ENCODE measurements at regions not wholly inside any gene's neighbourhood (a gene's known extent, or its start where the extent isn't known, plus 50 kb on each side); places are given as distances from the start of the nearest gene placed in this dataset.

DNA sequence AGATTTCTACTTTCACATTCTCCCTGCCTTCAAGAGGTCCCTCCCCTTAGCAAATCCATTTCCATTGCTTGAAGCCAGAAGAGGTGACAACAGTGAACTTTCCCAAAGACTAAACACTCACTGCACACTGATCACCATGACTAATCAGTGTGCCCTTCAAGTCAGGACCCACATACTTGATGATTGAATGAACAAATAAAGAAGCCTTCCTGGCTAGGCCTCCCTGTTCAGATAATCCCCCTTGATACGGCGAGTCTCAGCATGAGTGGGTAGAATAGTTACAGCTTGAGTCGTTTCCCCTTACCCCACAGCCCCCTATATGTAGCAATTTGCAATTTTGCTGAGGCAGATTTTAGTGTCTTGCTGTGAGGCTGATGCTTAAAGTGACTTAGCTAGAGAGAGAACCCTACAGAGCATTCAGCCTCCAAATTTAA lies 102.2 kb downstream of the UNC5CL start:
- no peak for DNase-seq

GRCh38 chr6:40933864-40934263 lies 105.2 kb downstream of the UNC5CL start:
- DNase-seq: no peak

GRCh38 chr6:40932953-40933352 lies 106.1 kb downstream of the UNC5CL start:
- no peak for DNase-seq

- DNase-seq: no peak
Measured at GRCh38 chr6:40932366-40932765, 106.7 kb downstream of the UNC5CL start.

- no peak for DNase-seq
Measured at GRCh38 chr6:40931931-40932330, 107.1 kb downstream of the UNC5CL start.

- no peak for DNase-seq
Measured at GRCh38 chr6:40930555-40930954, 108.5 kb downstream of the UNC5CL start.

DNA sequence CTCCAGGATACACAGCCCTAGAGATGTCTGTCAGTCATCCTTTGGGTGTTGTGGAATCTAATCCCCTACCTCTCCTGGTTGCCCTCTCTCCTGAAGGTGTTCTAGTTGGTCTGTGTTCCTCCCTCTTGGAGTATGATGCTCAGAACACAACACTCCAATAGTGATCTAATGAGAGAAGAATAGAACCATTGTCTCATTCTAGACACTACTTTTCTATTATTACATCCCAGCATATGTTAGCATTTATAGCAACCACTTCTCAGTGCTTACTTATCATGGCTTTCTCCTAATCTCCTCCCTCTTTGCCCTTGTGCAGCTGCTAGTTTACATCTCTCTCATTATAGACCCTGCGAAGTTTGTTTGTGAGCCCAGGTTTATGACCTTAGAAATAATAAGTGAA lies 109.0 kb downstream of the UNC5CL start:
- DNase-seq: no peak

- DNase-seq: no peak
Measured at GRCh38 chr6:40929176-40929575, 109.8 kb downstream of the UNC5CL start.

DNA sequence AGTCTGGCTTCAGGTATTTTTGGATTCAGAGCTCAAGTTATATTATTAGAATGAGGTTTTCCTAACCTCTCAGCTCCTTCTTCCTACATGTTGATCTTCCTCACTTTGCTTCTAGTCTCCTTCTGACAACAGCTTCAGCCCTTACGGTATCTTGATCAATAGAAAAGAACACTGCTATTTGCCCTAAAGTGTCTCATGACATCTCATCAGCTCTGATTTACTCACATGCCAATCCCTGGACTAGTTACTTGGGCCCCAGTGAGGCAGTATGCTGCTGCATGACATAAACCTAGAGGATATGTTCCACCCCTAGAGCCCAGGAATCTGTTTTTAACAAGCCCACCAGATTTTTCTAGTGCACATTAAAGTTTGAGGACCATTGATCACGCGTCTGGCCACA lies 110.3 kb downstream of the UNC5CL start:
- DNase-seq: no peak

GRCh38 chr6:40928307-40928706 lies 110.7 kb downstream of the UNC5CL start:
- DNase-seq: no peak

GRCh38 chr6:40925341-40925740 lies 113.7 kb downstream of the UNC5CL start:
- DNase-seq: no peak

GRCh38 chr6:40924839-40925238 lies 114.2 kb downstream of the UNC5CL start:
- no peak for DNase-seq

DNA sequence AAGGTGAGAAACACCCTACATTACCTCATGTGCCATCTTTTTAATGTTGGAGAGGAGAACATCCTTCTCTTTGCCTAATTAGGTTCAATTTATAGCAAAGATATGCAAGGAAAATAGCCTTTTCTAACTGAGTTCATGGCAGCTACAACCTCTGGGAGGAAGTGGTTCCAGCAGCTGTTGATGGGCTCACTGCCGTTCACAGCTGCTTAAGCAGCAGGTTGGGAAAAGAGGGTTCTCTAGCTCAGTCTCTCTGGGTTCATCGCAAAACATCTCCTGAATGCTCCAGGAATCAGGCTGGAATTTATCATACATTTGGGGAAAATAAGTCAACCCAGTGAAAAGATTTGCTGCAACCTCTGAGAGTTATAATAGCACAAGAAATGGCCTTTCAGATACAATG lies 115.1 kb downstream of the UNC5CL start:
- DNase-seq: no peak

GRCh38 chr6:40923326-40923725 lies 115.7 kb downstream of the UNC5CL start:
- DNase-seq: no peak

DNA sequence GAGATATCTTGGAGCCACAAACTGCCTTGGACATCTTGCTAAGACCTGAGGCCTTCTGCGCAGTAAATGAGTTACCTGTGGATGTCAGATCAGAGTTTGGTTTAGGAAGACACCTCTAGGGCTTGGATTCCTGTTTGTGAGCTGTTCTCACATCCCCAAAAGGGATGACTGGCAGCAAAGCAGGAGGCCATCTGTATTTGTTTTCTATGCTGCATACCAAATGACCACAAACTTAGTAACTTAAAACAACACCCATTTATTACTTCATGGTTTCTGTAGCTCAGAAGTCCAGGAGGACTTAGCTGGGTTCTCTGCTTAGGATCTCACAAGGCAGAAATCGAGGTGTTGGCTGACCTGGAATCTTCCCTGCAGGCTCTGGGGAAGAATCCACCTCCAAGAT lies 116.7 kb downstream of the UNC5CL start:
- no peak for DNase-seq

DNA sequence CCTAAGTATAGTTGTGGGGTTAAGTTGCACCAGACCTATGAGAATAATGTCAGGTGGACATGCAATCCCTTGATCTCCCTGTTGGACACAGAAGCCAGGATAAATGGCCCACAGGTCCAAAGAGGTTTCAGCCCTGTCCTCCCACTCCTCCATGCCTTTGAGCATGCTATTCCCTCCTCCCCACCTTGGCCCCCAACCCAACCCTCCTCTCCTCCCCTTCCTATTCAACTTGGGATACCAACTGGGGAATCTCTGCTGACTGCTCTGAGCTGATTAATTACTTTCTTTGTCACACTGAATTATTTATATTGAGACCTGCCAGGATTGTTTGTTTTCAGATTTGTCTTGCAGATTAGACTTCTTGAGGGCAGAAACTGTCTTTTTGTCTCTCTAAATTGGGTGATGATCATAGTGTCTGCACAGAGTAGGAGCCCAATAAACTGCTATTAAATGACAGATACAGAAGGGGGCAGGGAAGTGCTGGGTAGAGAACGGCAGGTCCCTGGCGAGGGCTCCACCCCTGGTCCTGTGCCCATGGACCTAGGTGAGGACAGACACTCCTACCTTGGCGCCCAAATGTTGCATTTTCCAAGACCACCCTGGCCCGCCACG lies 120.9 kb downstream of the UNC5CL start:
- DNase-seq: no peak

DNA sequence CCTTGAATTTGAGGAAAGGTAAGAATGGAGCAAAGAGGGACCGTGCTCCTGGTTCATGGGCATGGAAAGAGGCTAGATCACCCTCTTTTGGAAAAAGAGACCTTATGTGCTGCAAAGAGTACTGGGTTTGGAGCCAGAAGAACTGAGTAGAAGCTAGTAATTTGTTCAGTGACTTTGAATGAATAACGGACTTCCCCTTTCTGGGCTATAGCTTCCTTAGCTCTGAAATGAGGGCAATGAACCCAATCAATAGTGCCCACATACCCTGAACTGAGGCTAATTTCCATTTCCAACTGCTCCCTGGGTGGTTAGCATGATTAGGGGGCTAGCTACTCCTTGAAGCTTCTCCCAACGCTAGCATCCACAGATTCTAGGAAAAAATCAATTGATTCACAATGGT lies 121.4 kb downstream of the UNC5CL start:
- DNase-seq: no peak

- no peak for DNase-seq
Measured at GRCh38 chr6:40916845-40917244, 122.2 kb downstream of the UNC5CL start.

DNA sequence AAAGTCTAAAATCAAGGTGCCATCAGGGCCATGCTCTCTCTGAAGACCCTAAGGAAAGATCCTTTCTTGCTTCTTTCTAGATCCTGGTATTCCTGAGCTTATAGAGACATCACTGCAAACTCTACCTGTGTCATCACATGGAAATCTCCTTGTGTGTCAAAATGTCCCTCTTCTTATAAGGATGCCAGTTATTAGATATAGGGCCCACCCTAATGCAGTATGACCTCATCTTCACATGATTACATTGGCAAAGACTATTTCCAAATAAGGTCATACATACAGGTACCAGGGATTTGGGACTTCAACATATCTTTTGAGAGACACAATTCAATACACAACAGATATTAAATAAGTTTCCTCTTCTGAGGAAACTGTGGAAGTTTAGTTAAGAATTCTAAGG lies 123.9 kb downstream of the UNC5CL start:
- no peak for DNase-seq

DNA sequence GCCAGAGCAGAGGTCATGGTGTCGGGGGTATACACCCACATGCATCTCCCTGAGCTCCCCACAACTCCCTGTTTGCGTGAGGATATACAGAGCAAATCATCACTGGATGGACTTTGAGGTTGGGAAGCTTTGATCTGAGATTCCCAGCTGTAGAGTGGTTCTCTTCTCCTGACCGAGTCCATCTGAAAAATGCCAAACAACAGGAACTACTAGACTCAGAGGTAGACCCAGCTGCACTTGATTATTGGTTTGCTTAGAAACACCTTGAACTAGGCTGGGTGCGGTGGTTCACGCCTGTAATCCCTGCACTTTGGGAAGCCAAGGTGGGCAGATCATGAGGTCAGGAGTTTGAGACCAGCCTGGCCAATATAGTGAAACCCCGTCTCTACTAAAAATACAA lies 125.0 kb downstream of the UNC5CL start:
- no peak for DNase-seq

- peak; percentile 64 for DNase-seq
Measured at GRCh38 chr6:40912158-40912946, 126.7 kb downstream of the UNC5CL start.

- DNase-seq: no peak
Measured at GRCh38 chr6:40910260-40910893, 128.6 kb downstream of the UNC5CL start.

DNA sequence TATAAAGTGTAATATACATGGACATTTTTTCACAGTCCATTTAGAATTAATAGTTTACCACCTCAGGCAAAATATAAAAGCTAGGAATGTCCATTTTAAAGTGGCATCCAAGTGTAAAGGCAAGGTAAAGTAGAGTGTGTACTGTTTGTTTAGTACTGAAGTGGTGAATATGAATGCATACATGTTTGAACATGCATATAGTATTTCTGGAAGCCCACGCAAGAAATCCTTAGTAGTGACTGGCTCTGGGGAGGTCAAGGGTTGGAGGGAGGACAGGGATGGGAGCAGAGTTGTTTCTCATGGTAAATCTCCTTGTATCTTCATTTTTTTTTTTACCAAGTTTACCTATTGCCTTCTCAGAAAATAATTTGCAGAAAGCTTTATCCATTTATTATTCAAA lies 129.2 kb downstream of the UNC5CL start:
- DNase-seq: no peak

DNA sequence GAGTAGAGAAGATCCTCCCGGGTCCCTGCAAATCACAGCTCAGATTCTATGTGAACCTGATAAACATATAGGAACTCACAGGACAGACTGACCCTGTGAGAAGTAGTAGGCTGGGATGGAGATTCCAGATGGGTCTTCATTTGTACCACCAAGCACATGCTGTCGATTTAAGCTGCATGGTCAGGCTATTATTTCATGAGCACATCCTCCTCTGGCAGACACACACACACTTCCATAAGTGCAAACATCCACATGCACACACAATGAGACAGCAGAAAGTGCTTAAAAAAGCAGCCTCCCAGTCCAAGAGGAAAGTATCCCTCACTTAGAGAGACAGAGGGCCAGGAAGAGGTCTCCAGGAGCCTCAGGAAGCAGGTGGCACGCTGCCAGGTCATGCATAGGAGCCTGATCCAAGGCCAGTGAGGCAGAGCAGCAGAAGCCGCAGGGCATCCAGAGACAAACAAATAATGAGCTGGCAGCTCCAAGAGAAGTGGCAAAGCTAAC lies 131.8 kb downstream of the UNC5CL start:
- DNase-seq: peak; percentile 95

Measured in NCI-H446 treated with DMSO at 0.1 percent for 48 hours (cell line).